GM12878 (cell line): ENCODE measurements at regions not wholly inside any gene's neighbourhood (a gene's known extent, or its start where the extent isn't known, plus 50 kb on each side); places are given as distances from the start of the nearest gene placed in this dataset.

ENCODE experiments used
- EZH2 ChIP-seq: IDR thresholded peaks from 2 replicates; pipeline ENCODE4 v1.6.1; 2012; ENCODE audit warnings: low read depth, mild to moderate bottlenecking, control low read depth, inconsistent platforms, low read length, borderline replicate concordance; ENCODE audit not compliant: control insufficient read depth
- HDAC2 ChIP-seq: fragments of 200-600 bp; sonication (generic); IDR thresholded peaks from 2 replicates; pipeline ENCODE4 v1.6.1; 2017
- MXI1 ChIP-seq: fragments of 150-350 bp; IDR thresholded peaks from 2 replicates; pipeline ENCODE4 v1.6.1; 2011; ENCODE audit warnings: low read depth, mild to moderate bottlenecking, inconsistent platforms, low read length, improper control_type of control experiment
- SREBF2 ChIP-seq: IDR thresholded peaks from 2 replicates; pipeline ENCODE4 v1.6.1; 2012; ENCODE audit warnings: mild to moderate bottlenecking, low read length
- ZNF274 ChIP-seq: IDR thresholded peaks from one replicate; pipeline ENCODE4 v1.8.0; 2011; ENCODE audit not compliant: insufficient read length, insufficient read depth
- TF ChIP-seq, protein P1 (sequence below): fragments of 150-350 bp; IDR thresholded peaks from 2 replicates; pipeline ENCODE4 v1.6.1; 2016; ENCODE audit warnings: low read depth, low read length

DNA sequence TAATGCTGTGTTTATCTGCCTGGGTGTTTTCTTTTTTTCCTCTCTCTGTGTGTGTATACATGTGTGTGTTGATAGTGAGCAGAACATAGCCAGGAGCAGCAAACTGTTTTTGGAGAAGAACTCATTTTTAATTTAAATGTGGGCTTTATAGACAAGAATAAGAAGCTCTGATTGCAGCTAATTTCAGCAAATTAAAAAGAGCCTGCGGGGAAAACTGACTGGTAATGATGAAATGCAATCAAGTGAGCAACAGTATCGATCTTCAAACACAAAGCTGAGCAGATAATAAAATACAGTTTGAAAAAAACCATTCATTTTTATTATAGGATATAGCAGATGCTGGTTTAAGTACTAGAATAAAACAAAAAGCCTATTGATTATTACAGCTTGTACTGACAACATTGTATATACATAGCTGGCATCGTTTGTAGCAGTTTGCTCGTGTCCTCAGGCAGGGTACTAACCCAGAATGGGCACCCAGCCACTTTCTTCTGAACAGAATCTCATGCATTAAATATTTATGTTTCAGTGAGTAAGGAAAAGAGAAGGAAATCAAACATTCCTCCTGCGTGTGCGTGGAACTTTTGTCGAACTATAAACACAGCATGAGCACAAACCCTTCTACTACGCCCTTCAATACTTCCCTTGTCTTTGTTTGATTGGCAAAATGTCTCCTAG is 73.5 kb upstream of the ZFP42 start:
- TF ChIP-seq SREBF2 (no peak), HDAC2 (no peak), ZNF274 (no peak), MXI1 (no peak), EZH2 (no peak)
- TF ChIP-seq, protein P1, sequence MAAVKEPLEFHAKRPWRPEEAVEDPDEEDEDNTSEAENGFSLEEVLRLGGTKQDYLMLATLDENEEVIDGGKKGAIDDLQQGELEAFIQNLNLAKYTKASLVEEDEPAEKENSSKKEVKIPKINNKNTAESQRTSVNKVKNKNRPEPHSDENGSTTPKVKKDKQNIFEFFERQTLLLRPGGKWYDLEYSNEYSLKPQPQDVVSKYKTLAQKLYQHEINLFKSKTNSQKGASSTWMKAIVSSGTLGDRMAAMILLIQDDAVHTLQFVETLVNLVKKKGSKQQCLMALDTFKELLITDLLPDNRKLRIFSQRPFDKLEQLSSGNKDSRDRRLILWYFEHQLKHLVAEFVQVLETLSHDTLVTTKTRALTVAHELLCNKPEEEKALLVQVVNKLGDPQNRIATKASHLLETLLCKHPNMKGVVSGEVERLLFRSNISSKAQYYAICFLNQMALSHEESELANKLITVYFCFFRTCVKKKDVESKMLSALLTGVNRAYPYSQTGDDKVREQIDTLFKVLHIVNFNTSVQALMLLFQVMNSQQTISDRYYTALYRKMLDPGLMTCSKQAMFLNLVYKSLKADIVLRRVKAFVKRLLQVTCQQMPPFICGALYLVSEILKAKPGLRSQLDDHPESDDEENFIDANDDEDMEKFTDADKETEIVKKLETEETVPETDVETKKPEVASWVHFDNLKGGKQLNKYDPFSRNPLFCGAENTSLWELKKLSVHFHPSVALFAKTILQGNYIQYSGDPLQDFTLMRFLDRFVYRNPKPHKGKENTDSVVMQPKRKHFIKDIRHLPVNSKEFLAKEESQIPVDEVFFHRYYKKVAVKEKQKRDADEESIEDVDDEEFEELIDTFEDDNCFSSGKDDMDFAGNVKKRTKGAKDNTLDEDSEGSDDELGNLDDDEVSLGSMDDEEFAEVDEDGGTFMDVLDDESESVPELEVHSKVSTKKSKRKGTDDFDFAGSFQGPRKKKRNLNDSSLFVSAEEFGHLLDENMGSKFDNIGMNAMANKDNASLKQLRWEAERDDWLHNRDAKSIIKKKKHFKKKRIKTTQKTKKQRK: no peak
